HG03439 (cell line): ENCODE measurements at regions not wholly inside any gene's neighbourhood (a gene's known extent, or its start where the extent isn't known, plus 50 kb on each side); places are given as distances from the start of the nearest gene placed in this dataset.

Experiments
- ATAC-seq: cut with Tn5 transposase; IDR thresholded peaks from one replicate; pipeline ENCODE4 v1.9.1; 2021; ENCODE audit warnings: mild to moderate bottlenecking, moderate library complexity; ENCODE audit not compliant: unreplicated experiment

DNA sequence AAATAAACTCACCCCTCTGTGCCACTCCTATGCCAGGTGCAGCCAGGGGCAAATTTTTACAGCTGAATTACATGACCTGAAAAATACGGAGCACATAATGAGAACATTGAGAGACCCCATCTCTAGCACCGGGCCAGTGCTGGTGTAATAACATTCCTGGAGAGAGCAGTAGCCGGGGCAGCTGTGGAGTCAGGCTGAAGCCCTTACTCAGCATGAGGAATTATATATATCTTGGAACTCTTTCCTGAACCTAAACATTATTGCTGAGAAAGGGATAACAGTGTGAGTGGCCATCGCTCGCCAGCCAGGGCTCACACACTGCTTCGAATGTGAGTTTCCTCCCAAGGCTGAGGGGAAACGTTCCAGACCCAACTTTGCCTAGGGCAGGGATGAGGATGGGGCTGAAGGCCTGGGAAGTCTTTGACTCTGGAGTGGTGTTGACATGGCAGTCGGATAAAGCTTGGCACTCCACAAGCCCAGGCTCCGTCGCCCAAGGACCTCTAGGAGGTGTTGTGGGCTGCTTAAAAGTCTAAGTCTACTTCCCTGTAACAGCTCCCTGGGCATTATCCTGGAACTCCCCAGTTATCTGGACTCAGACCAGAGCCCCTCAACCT is 269.8 kb downstream of the CDC5L start:
- no peak for ATAC-seq

DNA sequence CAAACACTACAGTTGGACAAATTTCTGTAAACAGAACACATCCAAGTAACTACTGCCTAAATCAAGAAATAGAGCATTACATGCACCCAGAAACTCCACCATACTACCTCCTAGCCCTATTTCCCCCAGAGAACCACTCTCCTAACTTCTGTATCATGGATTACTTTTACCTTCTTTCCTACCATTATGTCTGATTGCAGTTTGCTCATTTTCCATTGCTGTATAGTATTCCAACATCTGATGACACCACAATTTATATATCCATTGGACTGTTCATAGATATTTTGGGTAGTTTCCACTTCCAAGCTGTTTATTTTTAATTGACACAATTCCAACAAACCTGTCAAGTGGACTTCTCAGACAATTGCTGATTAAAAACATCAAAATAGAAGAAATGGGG is 271.1 kb downstream of the CDC5L start:
- no peak for ATAC-seq

DNA sequence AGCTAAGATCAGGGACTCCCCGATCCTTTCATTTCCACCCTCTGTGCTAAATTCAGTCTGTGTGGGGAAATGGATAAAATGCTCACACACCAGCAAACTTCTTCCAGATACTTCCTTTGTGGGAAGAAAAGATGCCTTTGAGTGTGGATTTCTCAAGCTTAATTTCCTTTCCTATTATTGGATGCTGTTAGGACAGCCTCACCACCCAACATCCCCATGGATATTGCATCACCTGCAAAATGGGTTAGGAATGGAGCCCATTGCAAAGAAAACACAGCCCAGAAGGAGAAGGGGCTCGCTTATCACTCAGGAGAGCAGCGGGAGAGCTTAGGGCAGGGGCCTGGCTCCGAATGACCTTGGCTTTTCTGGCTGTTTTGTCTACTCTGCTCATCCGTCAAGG is 272.2 kb downstream of the CDC5L start:
- ATAC-seq = no peak

DNA sequence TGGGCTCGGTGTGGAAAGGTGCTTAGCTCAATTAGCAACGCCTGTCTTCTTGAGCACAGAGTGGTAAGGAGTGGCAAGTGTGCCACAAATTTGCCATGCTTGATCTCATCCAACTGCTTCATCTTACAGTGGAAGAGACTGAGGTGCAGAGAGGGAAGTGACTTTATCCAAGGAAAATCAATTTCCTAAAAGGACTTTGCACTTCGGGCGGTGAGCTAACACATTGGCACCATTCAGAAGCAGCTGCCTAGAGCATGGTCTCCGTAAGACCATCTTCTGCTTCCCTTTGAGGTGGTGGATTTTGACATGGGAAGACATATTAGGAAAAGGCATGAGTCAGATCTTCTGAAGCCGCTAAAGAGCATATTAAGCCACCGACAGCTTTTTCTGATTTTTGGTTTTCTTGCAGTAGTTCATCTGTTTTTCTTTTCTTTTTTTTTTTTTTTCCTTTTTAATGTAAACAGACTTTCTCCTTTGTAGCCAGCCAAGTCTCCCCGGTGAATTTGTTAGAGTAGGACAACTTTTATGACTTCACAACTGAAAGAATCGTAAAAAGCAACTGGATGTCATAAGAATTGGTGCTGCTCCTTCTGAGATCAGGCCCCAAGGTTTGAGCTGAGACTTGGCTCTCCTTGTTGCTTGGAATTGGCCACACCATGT is 273.2 kb downstream of the CDC5L start:
- ATAC-seq = no peak

DNA sequence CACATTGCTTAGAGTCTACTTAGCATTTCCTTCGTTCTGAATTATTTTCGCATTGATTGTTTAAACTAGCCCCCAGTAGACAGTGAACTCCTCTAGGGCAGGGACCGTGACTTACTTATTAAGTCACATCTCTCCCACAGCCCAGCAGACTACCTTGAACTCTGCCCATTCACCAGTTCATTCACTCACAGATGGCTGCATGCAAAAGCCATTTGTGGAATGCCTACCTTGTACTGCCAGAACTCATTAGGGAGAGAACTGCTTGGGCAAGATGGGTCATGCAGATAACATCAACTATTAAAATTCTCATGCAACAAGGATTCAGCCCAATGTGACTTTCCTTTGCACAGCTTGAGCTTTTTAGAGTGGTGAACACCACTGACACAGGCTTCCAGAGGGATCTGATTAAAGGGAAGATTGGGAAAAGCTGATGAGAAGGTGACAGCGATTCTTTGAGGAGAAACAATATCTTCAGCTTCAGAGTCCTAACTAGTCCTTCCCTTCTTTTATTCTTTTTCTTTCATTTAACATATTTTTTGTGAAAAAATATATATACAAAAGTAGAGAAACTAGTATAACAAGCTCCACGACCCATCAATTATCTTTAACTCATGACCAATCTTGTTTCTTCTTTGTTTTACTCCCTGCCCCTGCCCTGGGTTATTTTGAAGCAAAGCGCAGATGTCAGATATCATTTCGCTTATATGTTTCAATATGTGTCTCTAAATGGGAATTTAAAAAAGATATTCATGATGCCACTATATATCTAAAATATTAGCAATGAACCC is 273.9 kb downstream of the CDC5L start:
- no peak for ATAC-seq

DNA sequence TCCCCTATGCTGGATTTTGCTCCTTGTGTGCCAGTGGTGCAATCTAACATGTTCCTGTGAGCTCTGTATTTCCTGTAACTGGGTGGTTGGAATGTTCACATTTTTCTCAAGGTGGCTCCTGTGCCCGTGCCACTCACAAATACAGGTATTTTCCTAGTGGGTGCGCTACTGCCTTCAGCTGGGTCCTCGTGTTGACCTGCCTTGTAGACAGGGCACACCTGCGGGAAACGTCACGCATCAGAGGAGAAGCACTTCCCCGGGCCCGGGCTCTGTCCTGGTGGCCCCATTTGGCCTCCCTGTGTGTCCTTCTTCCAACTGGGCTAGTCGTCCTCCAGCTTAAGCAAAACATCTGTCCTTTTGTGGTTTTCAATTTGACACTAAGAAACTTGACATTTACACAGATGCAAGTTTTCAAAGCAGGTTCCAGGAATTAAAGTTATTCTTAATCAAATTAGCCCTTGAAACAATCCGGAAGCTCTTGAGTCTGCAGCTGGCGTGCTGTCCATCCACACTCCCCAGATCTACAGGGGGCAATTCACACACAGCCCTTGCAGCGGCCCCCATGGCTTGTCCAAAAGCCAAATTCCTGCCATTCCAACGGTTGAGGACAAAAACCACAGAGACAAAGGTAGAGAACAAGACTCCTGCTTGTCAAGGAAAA is 275.1 kb downstream of the CDC5L start:
- ATAC-seq = no peak

DNA sequence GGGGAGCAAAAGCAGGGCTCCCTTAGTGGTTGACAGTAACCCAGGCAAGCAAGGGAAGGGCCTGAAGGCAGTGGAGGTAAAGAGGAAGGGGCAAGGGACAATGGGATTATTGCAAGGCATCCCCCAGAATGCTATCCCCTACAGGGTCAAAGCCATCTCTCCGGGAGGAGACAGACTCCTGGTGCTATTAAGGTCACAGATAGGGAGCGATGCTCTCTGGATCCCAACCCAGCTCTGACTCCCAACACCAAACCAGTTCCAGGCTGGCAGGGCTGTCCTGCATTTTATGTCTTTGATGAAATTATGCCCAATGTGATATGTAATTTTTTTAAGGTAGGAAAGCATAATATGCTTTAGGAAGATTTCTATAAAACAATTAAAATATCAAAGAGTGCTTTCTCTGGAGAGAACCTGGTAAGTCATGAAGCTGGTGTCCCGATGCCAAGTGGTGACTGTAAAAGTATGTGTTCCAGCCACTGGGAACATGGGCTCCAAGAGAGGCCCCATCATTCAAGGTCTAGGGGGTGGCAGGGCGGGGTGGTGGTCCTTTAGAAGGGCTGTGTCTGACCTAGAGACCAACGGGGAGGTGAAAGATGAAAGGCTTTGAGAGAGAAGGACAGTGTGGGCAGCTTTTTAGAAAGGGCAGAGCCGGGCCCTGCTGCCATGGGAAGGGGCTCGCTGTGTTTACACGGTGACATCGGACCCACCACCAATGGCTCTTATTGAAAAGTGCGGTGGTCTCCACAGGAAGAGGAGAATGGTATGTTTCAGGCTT is 276.5 kb downstream of the CDC5L start:
- no peak for ATAC-seq

DNA sequence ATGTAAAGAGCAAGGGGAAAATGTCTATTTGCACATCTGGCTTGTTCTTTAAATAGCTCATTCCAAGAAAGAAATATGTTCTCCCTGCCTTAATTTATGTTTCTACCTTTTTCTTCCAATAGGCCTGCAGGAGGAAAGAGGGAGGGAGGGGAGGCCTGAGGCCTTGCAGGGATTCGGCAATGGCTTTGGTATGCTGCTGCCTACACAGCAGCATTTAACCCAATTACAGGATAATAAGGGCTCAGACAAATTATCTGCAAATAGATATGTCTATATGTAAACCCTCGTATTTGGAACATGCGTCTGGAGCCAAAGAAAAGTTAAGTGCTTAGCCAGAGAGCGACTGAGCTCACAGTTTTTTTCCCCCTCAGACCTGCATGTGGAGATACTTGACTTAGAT is 277.2 kb downstream of the CDC5L start:
- no peak for ATAC-seq

DNA sequence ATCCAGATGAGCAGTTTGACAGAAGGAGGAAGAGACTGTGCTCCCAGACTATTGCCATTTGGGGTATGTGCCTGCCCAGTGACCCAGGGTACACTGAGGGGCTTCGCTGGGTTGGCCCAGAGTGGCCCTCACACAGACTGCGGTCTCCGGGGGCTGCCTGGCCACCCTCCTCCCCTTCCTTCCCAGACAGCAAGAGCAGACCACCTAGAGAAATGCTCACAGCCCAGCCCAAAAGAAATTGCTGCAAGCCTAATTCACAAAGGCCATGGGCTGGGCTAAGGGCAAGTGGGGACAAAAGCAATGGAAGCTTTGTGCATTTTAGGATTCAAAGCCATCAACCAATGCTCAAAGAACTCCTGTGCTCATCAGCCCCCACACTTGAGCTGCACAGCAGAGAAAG is 277.6 kb downstream of the CDC5L start:
- ATAC-seq = no peak

DNA sequence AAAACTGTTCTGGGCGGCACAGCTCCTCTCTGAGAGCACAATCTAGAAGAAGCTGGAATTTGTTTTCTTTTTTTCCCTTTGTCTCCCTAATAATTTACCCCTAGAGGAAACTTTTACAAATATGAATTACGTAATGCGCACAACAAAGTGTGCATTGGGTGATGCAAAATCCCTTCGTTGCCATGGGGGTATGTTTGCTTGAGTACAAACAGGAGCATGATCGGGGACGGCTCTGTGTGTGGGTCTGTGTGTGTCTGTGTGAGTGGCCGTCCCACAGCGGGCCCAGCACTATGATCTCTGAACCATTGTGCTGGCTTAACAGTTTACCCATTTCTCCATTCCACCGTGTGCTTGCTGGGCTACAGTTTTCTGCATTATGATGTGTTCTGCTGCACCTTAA is 278.2 kb downstream of the CDC5L start:
- no peak for ATAC-seq

DNA sequence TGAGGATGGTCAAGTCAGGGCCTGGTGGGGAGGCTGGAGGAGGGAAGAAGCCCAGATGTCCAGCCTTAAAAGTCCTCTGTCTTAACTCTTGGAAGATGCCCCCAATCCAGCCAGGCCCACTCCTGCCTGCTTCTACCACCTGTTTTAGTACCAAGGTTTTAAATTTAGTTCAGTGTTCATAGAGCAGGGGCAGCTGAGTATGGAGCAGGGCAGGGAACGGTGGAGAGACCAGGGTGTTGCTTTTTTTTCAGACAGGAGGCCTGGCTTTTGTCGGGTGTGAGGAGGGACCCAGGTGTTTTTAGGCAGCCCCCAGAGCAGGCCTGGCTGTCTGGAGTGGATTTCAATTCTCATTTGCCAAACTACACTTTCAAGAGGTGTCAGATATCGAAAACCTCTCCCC is 278.8 kb downstream of the CDC5L start:
- no peak for ATAC-seq

DNA sequence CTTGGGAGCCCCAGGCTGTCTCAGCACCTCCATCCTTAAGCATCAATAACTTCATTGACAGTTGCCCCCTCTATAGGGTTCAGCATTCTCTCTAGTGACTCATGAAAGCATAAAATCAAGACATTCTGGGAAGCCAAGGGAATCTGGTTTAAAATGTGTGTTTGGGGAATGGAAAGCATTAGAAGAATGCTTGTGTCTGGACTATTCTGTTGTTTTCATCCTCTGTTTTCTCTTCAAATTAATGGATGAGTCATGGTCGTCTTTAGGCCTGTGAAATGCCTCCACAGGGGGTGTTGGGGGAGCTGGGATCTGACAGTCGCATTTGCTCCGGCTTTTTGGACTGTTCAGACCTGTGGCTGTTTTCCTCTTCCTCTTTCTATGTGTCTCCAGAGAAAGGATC is 279.7 kb downstream of the CDC5L start:
- ATAC-seq = no peak

DNA sequence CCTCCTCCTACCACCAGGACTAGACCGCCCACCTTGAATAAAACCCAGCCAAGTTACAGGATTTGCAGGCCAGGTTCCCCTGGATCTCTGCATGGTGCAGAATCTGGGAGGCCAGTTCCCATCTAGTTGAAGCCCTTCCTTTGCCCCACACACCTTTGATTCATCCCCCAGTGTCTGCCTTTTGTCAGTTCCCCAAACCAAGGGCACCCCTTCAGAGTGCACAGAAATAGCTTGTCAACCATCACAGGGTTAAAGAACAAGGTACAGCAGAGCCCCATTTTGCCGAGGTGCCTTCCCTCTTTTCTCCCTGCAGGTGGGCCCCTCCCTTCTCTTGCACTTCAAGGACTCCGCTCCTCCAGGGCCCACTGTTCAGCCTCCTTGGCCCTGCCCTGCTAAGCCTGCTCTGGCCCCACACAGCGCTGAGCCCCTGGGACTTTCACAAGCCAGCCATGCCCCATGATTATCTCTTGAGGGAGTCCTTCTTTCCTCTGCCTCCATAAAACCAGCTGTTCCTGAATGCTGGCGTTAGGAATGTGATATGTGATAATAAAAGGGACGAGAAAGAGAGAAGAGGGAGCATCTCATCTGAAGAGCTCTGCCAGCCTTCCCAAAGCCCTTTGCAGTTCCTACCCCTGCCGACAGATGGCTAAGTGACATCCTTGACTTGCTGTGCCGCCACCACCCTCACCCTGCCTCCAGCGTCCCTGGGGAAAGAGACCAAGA is 280.3 kb downstream of the CDC5L start:
- no peak for ATAC-seq

DNA sequence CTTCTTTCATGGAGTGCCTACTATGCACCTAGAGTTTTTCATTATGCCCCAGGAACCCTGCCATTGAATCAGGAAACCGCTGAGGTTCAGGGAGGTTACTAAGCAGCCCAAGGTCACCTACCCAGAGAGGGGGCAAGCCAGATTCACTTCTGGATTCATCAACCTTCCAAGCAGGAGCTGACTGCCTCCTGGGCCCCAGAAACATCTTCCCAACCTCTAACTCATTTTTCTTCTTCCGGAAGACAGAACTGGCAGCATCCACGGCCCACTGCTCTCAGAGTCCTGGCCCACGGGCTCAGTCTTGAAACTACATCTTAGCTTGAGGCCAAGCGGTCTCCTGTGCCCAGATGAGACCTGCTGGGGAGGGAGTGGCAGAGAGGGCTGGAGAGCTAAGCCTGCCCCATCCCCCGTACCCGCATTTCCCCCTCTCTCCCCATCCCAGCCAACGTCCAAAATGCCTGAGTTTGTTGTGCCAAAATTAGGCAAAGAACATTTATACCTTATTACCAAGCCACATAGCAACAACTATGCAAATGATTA is 281.0 kb downstream of the CDC5L start:
- no peak for ATAC-seq

DNA sequence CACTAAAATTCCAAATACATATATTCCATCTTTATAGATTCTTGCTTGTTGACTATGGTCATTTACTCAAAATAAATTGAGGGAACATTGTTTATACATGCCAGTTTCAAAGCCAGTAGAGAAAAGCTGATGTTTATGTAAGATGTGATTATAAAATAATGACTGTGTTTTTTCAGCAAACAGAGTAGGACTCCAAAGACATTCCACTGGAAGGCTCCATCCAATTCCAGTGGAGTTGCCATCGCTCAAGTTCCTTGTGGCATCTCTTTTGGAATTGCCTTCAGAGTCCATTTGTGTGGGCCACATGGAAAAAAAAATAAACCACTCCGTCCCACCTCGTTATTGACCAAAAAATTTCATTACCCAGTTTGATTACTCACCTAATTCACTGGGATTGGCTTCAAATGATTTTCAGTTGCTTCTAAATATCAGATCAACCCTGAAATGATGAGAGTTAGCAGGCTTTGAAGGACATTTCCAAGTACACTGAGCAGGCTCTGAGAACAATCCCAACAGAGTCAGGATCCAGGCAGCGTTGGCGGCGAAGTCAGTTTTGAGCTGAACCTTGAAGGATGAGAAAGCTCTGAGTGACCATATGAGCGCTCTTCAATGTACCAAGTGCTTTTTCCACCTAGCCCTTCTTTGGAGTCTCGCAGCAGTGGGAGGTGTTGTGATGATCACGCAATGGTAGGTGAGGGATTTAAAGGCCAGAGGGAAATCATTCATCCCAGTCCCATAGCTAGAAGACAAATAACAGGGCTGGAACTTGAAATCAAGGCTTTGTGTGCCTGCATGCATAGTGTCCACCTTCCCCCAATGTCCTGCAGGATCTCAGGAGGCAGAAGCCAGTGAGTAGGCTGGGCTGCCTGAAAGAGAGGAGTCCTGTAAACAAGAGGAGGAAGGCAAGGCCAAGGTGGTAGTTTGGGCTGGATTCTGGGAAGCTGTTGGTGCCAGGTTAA is 281.7 kb downstream of the CDC5L start:
- ATAC-seq = no peak

DNA sequence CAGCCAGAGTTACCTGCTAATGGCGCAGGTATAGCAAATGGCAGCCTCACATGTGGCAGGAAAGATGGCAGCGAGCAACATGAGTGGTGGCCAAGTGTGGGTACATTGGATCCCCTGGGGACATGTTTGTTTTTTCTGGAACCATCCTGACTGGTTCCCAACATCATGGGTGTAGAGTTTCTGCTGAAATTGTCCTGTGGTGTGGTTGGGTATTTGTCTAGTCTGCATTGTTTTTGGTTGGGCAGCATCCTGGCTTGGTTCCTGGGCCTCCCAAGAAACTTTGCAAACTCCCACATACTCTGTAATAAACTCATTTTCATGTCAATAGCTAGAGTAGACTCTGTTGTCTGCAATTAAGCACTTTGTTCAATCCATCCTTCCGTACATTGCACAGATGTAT is 282.6 kb downstream of the CDC5L start:
- no peak for ATAC-seq

DNA sequence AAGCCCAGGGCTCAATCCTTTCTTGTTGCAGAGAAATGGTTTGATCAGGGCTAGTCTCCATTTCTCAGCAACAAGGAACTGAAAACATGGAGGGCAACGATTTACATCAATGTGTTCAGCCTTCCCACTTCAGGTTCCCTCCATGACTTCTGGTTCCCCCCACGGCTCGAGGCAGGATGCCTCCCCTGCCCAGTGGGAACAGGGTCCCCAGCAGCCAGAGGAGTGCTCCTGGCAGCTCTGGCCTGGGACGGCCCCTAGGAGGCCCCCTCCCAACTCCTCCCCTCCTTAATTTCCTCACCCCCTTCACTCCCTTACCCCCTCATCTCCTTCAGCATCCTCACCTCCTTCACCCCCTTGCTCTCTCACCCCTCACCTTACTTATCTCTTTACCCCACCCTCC is 283.8 kb downstream of the CDC5L start:
- ATAC-seq = no peak

DNA sequence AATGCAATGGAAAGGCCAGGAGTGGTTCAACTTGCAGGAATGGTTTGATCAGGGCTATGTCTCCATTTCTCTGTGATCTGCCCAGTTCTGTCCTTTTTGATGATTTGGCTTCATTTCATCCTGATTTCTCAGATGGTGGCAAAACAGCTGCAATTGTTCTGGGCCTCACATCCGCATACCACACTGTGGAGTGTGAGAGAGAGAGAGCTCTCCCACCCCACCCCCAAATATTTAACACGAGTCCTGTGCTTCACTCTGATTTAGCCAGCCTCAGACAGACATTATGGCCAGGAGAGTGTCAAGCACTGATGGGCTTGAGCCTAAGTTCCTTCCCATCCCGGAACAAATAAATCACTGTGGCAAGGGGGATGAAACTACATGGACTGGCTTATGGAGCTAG is 284.6 kb downstream of the CDC5L start:
- no peak for ATAC-seq

DNA sequence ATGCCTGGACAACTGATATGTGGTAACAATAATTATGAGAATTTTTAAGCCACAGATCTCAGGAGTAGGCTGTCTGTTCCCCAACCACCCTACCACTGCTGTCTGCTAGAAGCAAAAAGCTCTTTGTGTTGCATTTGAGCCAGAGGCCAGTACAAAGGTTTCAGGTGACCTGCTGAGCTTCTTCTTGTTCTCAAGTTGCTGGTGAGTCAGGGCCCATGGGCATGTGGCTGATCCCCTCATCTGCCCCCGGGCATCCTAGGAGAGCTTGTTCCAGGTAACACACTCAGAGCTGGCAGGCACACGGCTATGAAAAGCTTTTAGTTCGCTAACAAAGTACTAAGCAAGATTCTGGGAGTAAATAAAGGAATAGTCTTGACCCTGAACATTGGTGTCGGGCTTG is 285.3 kb downstream of the CDC5L start:
- no peak for ATAC-seq
